ENCODE measurements at regions not wholly inside any gene's neighbourhood (a gene's known extent, or its start where the extent isn't known, plus 50 kb on each side); places are given as distances from the start of the nearest gene placed in this dataset.

DNA sequence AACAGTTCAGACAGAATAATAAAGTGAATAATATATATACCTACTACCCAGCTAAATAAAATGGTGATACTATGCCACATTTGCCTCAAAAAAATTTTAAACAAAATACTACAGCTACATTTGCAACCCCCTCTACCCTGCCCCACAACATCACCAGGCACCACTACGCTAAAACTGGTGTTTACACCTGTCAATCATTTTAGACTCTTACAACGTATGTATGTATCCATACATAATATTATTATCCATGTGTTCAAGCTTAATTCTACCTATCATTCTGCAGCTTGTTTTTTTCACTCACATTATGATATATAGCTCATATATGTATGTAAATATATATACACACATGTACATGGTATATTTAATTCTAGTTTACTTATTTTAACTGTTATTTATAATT is 62.5 kb downstream of the NIBAN1 start:
- TF ChIP-seq SIN3A (IDR thresholded peaks at IDR 0.05; ENCODE audit: borderline replicate concordance, insufficient read depth, low read depth, low read length) = no peak
- TF ChIP-seq, protein P1, sequence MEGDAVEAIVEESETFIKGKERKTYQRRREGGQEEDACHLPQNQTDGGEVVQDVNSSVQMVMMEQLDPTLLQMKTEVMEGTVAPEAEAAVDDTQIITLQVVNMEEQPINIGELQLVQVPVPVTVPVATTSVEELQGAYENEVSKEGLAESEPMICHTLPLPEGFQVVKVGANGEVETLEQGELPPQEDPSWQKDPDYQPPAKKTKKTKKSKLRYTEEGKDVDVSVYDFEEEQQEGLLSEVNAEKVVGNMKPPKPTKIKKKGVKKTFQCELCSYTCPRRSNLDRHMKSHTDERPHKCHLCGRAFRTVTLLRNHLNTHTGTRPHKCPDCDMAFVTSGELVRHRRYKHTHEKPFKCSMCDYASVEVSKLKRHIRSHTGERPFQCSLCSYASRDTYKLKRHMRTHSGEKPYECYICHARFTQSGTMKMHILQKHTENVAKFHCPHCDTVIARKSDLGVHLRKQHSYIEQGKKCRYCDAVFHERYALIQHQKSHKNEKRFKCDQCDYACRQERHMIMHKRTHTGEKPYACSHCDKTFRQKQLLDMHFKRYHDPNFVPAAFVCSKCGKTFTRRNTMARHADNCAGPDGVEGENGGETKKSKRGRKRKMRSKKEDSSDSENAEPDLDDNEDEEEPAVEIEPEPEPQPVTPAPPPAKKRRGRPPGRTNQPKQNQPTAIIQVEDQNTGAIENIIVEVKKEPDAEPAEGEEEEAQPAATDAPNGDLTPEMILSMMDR (IDR thresholded peaks at IDR 0.05) = no peak
- TF ChIP-seq TCF7L2 (IDR thresholded peaks at IDR 0.05; ENCODE audit: low read depth, low read length) = no peak
- TF ChIP-seq POLR2AphosphoS5 (IDR thresholded peaks at IDR 0.05; ENCODE audit: low read depth, low read length) = no peak
- TF ChIP-seq, protein P2, sequence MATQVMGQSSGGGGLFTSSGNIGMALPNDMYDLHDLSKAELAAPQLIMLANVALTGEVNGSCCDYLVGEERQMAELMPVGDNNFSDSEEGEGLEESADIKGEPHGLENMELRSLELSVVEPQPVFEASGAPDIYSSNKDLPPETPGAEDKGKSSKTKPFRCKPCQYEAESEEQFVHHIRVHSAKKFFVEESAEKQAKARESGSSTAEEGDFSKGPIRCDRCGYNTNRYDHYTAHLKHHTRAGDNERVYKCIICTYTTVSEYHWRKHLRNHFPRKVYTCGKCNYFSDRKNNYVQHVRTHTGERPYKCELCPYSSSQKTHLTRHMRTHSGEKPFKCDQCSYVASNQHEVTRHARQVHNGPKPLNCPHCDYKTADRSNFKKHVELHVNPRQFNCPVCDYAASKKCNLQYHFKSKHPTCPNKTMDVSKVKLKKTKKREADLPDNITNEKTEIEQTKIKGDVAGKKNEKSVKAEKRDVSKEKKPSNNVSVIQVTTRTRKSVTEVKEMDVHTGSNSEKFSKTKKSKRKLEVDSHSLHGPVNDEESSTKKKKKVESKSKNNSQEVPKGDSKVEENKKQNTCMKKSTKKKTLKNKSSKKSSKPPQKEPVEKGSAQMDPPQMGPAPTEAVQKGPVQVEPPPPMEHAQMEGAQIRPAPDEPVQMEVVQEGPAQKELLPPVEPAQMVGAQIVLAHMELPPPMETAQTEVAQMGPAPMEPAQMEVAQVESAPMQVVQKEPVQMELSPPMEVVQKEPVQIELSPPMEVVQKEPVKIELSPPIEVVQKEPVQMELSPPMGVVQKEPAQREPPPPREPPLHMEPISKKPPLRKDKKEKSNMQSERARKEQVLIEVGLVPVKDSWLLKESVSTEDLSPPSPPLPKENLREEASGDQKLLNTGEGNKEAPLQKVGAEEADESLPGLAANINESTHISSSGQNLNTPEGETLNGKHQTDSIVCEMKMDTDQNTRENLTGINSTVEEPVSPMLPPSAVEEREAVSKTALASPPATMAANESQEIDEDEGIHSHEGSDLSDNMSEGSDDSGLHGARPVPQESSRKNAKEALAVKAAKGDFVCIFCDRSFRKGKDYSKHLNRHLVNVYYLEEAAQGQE (IDR thresholded peaks at IDR 0.05; ENCODE audit: insufficient read depth in 1 of 2, low read depth in 2 of 2, low read length in 1 of 2) = no peak
- in situ Hi-C loops (cut with HindIII; ENCODE audit: low pct_unique_long_range_greater_than_20kb, low sequenced_read_pairs) (no loop called here), intact Hi-C loops (cut with micrococcal nuclease; ENCODE audit: unreplicated experiment) (no loop called here)
- Histone ChIP-seq H3K36me3 (ENCODE audit: control insufficient read depth, insufficient read depth, low read length) (no peaks in the 10 kb centered on the region), H3K4me3 (ENCODE audit: low read depth in 2 of 2, low read length in 2 of 2) (no peak overlapping the region), H3K9me3 (ENCODE audit: control insufficient read depth, insufficient read depth, low read depth, low read length) (no peaks in the 10 kb centered on the region), H3K4me1 (ENCODE audit: control insufficient read depth, insufficient read depth, low read length) (no peaks in the 10 kb centered on the region), H3K27me3 (ENCODE audit: control insufficient read depth, insufficient read depth, low read length) (no peaks in the 10 kb centered on the region), H3K27ac (ENCODE audit: low read length) (no peak overlapping the region)
- no peak for ATAC-seq
- POLR2A ChIA-PET = no interaction called here
- no peak for DNase-seq (ENCODE audit: low read depth, low spot score)
- CTCF ChIA-PET = no interaction called here
- BruUV-seq (replicated peaks) = no TSS peak

DNA sequence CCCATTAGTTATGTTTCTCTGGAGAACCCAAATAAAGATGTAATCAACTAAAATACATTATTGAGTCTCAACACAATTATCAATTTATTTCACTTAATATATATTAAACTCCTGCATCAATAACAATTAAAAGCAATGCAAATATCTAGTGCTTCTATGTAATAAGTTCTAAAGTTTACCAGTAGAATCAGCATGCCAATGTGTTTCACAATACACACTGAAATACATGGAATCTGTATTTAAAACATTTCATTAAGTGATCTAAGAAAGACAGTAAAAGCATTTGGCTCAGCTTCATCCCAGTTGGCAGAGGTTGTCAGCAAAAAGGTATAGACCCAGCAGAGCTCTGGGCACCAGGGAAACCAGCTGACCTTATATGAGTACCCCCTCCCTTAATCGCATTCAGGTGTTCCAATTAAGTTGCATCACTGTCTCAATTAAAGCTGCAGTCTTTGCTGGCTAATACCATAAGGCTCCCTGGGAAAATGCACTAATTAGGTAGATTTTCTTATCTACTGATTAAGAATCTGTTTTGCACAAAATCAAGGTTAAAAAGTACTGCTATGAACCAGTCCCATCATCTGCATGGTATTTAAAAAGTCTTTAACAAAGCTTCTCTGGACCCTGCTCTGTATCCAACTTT is 63.1 kb downstream of the NIBAN1 start:
- ATAC-seq (no peak), DNase-seq (ENCODE audit: low read depth, low spot score) (no peak)
- in situ Hi-C loops (cut with HindIII; ENCODE audit: low pct_unique_long_range_greater_than_20kb, low sequenced_read_pairs) = no loop called here
- no peaks in the 10 kb centered on the region for H3K27me3 ChIP-seq (ENCODE audit: control insufficient read depth, insufficient read depth, low read length)
- intact Hi-C loops (cut with micrococcal nuclease; ENCODE audit: unreplicated experiment) = no loop called here
- H3K4me1 ChIP-seq (ENCODE audit: control insufficient read depth, insufficient read depth, low read length) = no peaks in the 10 kb centered on the region
- H3K9me3 ChIP-seq (ENCODE audit: control insufficient read depth, insufficient read depth, low read depth, low read length) = no peaks in the 10 kb centered on the region
- POLR2A ChIA-PET = no interaction called here
- no peak overlapping the region for H3K27ac ChIP-seq (ENCODE audit: low read length)
- no TSS peak for BruUV-seq (replicated peaks)
- H3K4me3 ChIP-seq (ENCODE audit: low read depth in 2 of 2, low read length in 2 of 2) = no peak overlapping the region
- TF ChIP-seq POLR2AphosphoS5 (IDR thresholded peaks at IDR 0.05; ENCODE audit: low read depth, low read length) (no peak), SIN3A (IDR thresholded peaks at IDR 0.05; ENCODE audit: borderline replicate concordance, insufficient read depth, low read depth, low read length) (no peak), TCF7L2 (IDR thresholded peaks at IDR 0.05; ENCODE audit: low read depth, low read length) (no peak)
- TF ChIP-seq, protein P2 (IDR thresholded peaks at IDR 0.05; ENCODE audit: insufficient read depth in 1 of 2, low read depth in 2 of 2, low read length in 1 of 2) = no peak
- TF ChIP-seq, protein P1 (IDR thresholded peaks at IDR 0.05) = no peak
- CTCF ChIA-PET = no interaction called here
- H3K36me3 ChIP-seq (ENCODE audit: control insufficient read depth, insufficient read depth, low read length) = no peaks in the 10 kb centered on the region

Data from Panc1 (cell line).